H9 (cell line): ENCODE measurements at regions not wholly inside any gene's neighbourhood (a gene's known extent, or its start where the extent isn't known, plus 50 kb on each side); places are given as distances from the start of the nearest gene placed in this dataset.

Experiments
- DNase-seq: peaks from one replicate; pipeline ENCODE4 v3.0.0-alpha.2; 2017
- H2AFZ ChIP-seq: one replicate; pipeline ENCODE4 v1.6.1; 2013; ENCODE audit warnings: mild to moderate bottlenecking, low read length, control low read depth, moderate library complexity
- H2AK5ac ChIP-seq: 2 replicates; pipeline ENCODE4 v1.6.1; 2013; ENCODE audit warnings: low read length, control low read depth, mixed read lengths; ENCODE audit not compliant: insufficient read length
- H2BK120ac ChIP-seq: one replicate; pipeline ENCODE4 v1.6.1; 2013; ENCODE audit warnings: low read depth, mild to moderate bottlenecking, low read length, control low read depth, inconsistent platforms; ENCODE audit not compliant: poor library complexity, severe bottlenecking
- H2BK12ac ChIP-seq: 2 replicates; pipeline ENCODE4 v1.6.1; 2013; ENCODE audit warnings: low read length, control low read depth, mixed read lengths, low read depth; ENCODE audit not compliant: insufficient read length
- H2BK15ac ChIP-seq: 2 replicates; pipeline ENCODE4 v1.6.1; 2013; ENCODE audit warnings: low read depth, low read length, control low read depth
- H2BK20ac ChIP-seq: one replicate; pipeline ENCODE4 v1.6.1; 2013; ENCODE audit warnings: low read depth, mild to moderate bottlenecking, low read length, control low read depth, inconsistent platforms; ENCODE audit not compliant: poor library complexity, severe bottlenecking
- H2BK5ac ChIP-seq: 2 replicates; pipeline ENCODE4 v1.6.1; 2013; ENCODE audit warnings: low read length, control low read depth, mixed read lengths; ENCODE audit not compliant: insufficient read length
- H3K14ac ChIP-seq: 2 replicates; pipeline ENCODE4 v1.6.1; 2013; ENCODE audit warnings: low read length, control low read depth; ENCODE audit not compliant: insufficient read depth
- H3K18ac ChIP-seq: 2 replicates; pipeline ENCODE4 v1.6.1; 2013; ENCODE audit warnings: low read depth, mild to moderate bottlenecking, mixed read lengths, low read length, control low read depth; ENCODE audit not compliant: insufficient read length
- H3K23ac ChIP-seq: 2 replicates; pipeline ENCODE4 v1.6.1; 2013; ENCODE audit warnings: low read length, control low read depth, mixed read lengths, low read depth; ENCODE audit not compliant: insufficient read length
- H3K23me2 ChIP-seq: 2 replicates; pipeline ENCODE4 v1.6.1; 2013; ENCODE audit warnings: low read depth, mild to moderate bottlenecking, mixed read lengths, low read length, control low read depth; ENCODE audit not compliant: insufficient read length, poor library complexity, severe bottlenecking
- H3K27ac ChIP-seq: 2 replicates; pipeline ENCODE4 v1.5.1; 2013; ENCODE audit warnings: low read length, control low read depth, mixed read lengths, low read depth; ENCODE audit not compliant: insufficient read length
- H3K27me3 ChIP-seq: 2 replicates; pipeline ENCODE4 v1.6.1; 2013; ENCODE audit warnings: low read length, control low read depth, inconsistent platforms; ENCODE audit not compliant: insufficient read depth
- H3K4ac ChIP-seq: 2 replicates; pipeline ENCODE4 v1.6.1; 2013; ENCODE audit warnings: low read depth, mild to moderate bottlenecking, control low read depth, inconsistent platforms, low read length, moderate library complexity
- H3K4me1 ChIP-seq: 2 replicates; pipeline ENCODE4 v1.6.1; 2013; ENCODE audit warnings: low read length, control low read depth, inconsistent platforms; ENCODE audit not compliant: insufficient read depth
- H3K4me2 ChIP-seq: 2 replicates; pipeline ENCODE4 v1.6.1; 2013; ENCODE audit warnings: low read length, control low read depth, mixed read lengths; ENCODE audit not compliant: insufficient read length, insufficient read depth
- H3K56ac ChIP-seq: 2 replicates; pipeline ENCODE4 v1.6.1; 2013; ENCODE audit warnings: low read depth, mild to moderate bottlenecking, mixed read lengths, low read length, control low read depth; ENCODE audit not compliant: insufficient read length
- H3K79me1 ChIP-seq: 2 replicates; pipeline ENCODE4 v1.6.1; 2013; ENCODE audit warnings: low read depth, mild to moderate bottlenecking, moderate library complexity, low read length, control low read depth, inconsistent platforms; ENCODE audit not compliant: insufficient read depth, poor library complexity, severe bottlenecking
- H3K79me2 ChIP-seq: 2 replicates; pipeline ENCODE4 v1.6.1; 2013; ENCODE audit warnings: low read length, control low read depth, inconsistent platforms; ENCODE audit not compliant: insufficient read depth
- H3K9ac ChIP-seq: 2 replicates; pipeline ENCODE4 v1.6.1; 2013; ENCODE audit warnings: low read length, control low read depth, mixed read lengths; ENCODE audit not compliant: insufficient read length; ENCODE audit errors: extremely low read depth
- H3K9me3 ChIP-seq: one replicate; pipeline ENCODE4 v1.6.1; 2013; ENCODE audit warnings: low read depth, low read length, inconsistent platforms; ENCODE audit not compliant: control insufficient read depth
- H3T11ph ChIP-seq: one replicate; pipeline ENCODE4 v1.6.1; 2013; ENCODE audit warnings: mild to moderate bottlenecking, low read length, control low read depth, inconsistent platforms
- H4K20me1 ChIP-seq: one replicate; pipeline ENCODE4 v1.6.1; 2013; ENCODE audit not compliant: control insufficient read depth, insufficient read length, insufficient read depth
- H4K5ac ChIP-seq: 2 replicates; pipeline ENCODE4 v1.6.1; 2013; ENCODE audit warnings: low read depth, mild to moderate bottlenecking, mixed read lengths, low read length, control low read depth; ENCODE audit not compliant: insufficient read length
- H4K8ac ChIP-seq: replicated peaks from 2 replicates; pipeline ENCODE4 v1.6.1; 2013; ENCODE audit warnings: low read length, control low read depth, mixed read lengths, low read depth; ENCODE audit not compliant: insufficient read length
- H4K91ac ChIP-seq: 2 replicates; pipeline ENCODE4 v1.6.1; 2013; ENCODE audit warnings: low read depth, mild to moderate bottlenecking, moderate library complexity, mixed read lengths, low read length, control low read depth; ENCODE audit not compliant: insufficient read length
- H3K27ac Mint-ChIP-seq, 3 experiments: 2 replicates in 2 of 3; 3 replicates in 1 of 3; pipeline ENCODE4 v1.8.0; 2020 to 2021; ENCODE audit warnings: mixed read lengths in 3 of 3, mild to moderate bottlenecking in 1 of 3, moderate library complexity in 1 of 3
- H3K27me3 Mint-ChIP-seq: 2 replicates; pipeline ENCODE4 v1.8.0; 2021; ENCODE audit warnings: low read depth, mild to moderate bottlenecking, moderate library complexity, mixed read lengths
- H3K36me3 Mint-ChIP-seq, 3 experiments: 2 replicates in 2 of 3; 3 replicates in 1 of 3; pipeline ENCODE4 v1.8.0; 2020 to 2021; ENCODE audit warnings: low read depth in 3 of 3, mixed read lengths in 3 of 3; ENCODE audit not compliant: insufficient read depth in 1 of 3
- H3K4me1 Mint-ChIP-seq, 2 experiments: 2 replicates each; pipeline ENCODE4 v1.8.0; 2020; ENCODE audit warnings: mixed read lengths in 2 of 2
- H3K4me3 Mint-ChIP-seq, 2 experiments: 2 replicates in 1 of 2; 3 replicates in 1 of 2; pipeline ENCODE4 v1.8.0; 2020 to 2021; ENCODE audit warnings: mild to moderate bottlenecking in 2 of 2, mixed read lengths in 2 of 2, moderate library complexity in 1 of 2
- H3K9me3 Mint-ChIP-seq, 2 experiments: 2 replicates in 1 of 2; 3 replicates in 1 of 2; pipeline ENCODE4 v1.8.0; 2020; ENCODE audit warnings: mild to moderate bottlenecking in 2 of 2, mixed read lengths in 2 of 2, moderate library complexity in 1 of 2
- CTCF ChIP-seq: fragments of 200-600 bp; sonication (generic); conservative IDR thresholded peaks from 3 replicates; pipeline ENCODE4 v1.8.0; 2021; ENCODE audit warnings: antibody characterized with exemption, mild to moderate bottlenecking
- WGBS: extraction: QIAGEN DNeasy Blood & Tissue Kit; methylation state at CpG from one replicate; pipeline ENCODE4 v1.1.7; 2013; ENCODE audit warnings: missing lambda C conversion rate, low lambda C conversion rate, mixed read lengths; ENCODE audit not compliant: insufficient read length; ENCODE audit errors: extremely low coverage; 5-methylcytosine and 5-hydroxymethylcytosine counted together

- TF ChIP-seq CTCF: no peak
- H3K4me1 Mint-ChIP-seq: peaks cover 8 to 19% of the 10 kb centered on the region in 2 experiments
- Histone ChIP-seq H4K8ac (no peak overlapping the region), H2BK5ac (no peak overlapping the region), H3K4ac (no peak overlapping the region), H4K5ac (no peak overlapping the region), H4K91ac (no peak overlapping the region), H2AK5ac (no peak overlapping the region), H4K20me1 (no peaks in the 10 kb centered on the region), H3K14ac (no peak overlapping the region), H3K9me3 (no peaks in the 10 kb centered on the region), H2BK15ac (no peak overlapping the region), H2BK12ac (no peak overlapping the region), H3K79me1 (no peaks in the 10 kb centered on the region), H3K18ac (no peak overlapping the region), H3K27me3 (no peaks in the 10 kb centered on the region), H3K27ac (no peak overlapping the region), H3K4me2 (no peak overlapping the region), H3K23ac (no peak overlapping the region), H3K79me2 (no peaks in the 10 kb centered on the region), H3T11ph (no peak overlapping the region), H3K4me1 (no peaks in the 10 kb centered on the region), H3K23me2 (no peaks in the 10 kb centered on the region), H2BK120ac (no peak overlapping the region), H2AFZ (no peak overlapping the region), H3K9ac (no peak overlapping the region), H2BK20ac (no peak overlapping the region), H3K56ac (no peak overlapping the region)
- H3K4me3 Mint-ChIP-seq: no peak overlapping the region
- H3K36me3 Mint-ChIP-seq: no peaks in the 10 kb centered on the region
- H3K27ac Mint-ChIP-seq: no peak overlapping the region
- no peaks in the 10 kb centered on the region for H3K9me3 Mint-ChIP-seq
- WGBS: no CpG with 5 or more reads among the region's 2 CpGs
- peaks cover 11% of the 10 kb centered on the region for H3K27me3 Mint-ChIP-seq
- no peak for DNase-seq
These were observed 72.3 kb upstream of the MMP2 start for GRCh38 chr16:55406651-55407050.
